ENCODE measurements at regions not wholly inside any gene's neighbourhood (a gene's known extent, or its start where the extent isn't known, plus 50 kb on each side); places are given as distances from the start of the nearest gene placed in this dataset.

DNA sequence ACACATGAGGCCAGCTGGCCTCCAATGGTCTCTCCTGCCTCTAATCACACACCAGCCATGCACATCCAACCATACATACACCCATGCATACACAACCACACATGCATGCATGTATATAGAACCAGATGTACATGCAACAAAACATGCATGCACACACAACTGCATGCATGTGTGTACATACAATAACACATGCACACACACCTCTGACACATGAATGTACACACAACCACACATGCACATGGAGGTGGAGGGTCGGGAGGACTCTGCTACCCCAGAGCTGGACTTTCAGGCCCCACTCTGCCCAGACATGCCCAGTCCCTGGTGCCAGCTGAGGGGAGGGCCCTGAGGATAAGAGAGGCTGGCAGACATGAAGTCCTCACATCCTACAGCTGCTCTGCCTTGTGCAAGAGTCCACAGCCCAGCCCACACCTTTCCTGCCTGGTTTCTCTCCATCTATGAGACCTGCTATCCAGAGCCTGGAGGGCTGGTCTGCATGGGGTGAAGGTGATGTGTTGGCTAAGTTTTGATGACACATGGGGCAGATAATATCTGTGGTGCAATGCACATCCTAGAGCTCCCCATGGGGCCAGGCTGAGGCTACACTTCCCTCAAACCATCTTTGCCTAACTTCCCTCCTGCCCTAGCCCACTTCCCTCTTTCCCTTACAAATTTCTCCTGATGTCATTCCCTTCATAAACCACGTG, 50.9 kb upstream of the SDK2 start:
- TF ChIP-seq CTCF (IDR thresholded peaks at IDR 0.05 in 2 of 3, conservative IDR thresholded peaks at IDR 0.05 in 1 of 3; ENCODE audit: insufficient read depth in 2 of 3, low read depth in 1 of 3, low read length in 3 of 3) (no peak), MAZ (CRISPR knock-in tag; conservative IDR thresholded peaks at IDR 0.05 in 1 of 2, IDR thresholded peaks at IDR 0.05 in 1 of 2) (no peak)
